CD4-positive, alpha-beta T cell treated with Interleukin-6 at 100 ng/mL for 8 hours (primary cell): ENCODE measurements at regions not wholly inside any gene's neighbourhood (a gene's known extent, or its start where the extent isn't known, plus 50 kb on each side); places are given as distances from the start of the nearest gene placed in this dataset.

Experiments
- DNase-seq: peaks from one replicate; pipeline ENCODE4 v3.0.0-alpha.2; 2020; ENCODE audit warnings: mixed read lengths, low spot score

- DNase-seq, result no peak
Observed at GRCh38 chr4:124530464-124531077, 182.0 kb downstream of the ANKRD50 start.

GRCh38 chr4:124534131-124534530, 178.4 kb downstream of the ANKRD50 start:
- DNase-seq, result no peak

GRCh38 chr4:124535003-124535402, 177.5 kb downstream of the ANKRD50 start:
- no peak for DNase-seq

DNA sequence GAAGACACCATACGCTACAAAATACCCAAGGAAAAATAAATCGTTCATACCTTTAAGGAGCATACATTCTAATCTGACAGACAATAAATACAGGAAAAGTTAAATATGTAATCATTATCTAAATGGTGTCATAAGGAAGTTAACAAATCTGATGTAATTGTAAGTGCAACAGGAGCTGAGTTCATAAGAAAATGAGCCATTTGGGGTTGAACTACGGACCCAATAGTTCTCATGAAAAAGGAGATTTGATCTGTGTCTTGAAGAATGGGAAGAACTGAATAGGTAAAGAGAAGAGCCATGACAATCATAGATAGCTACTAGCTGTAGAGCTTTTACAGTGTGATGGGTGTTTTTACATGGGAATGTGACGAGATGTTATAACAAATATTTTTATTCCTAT, 175.6 kb downstream of the ANKRD50 start:
- DNase-seq, result no peak

DNA sequence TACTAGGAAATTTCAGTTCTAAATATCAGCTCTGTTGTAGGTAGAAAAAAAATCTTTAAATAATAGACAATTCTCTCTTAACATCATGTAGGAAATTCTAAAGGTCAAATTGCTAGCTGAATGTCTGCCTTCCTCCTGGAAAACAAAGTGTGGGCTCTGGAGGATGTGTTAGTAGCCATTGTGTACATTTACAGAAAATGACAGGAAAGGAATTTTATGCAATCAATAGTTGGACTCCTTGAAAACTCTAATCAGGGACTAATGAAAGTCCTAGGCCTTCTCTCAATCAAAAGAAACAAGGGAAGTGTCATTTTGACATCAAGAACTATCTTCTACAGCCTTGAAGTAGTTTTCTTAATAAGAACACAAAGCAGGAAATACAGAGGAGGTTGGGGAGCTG, 174.6 kb downstream of the ANKRD50 start:
- DNase-seq, result no peak

GRCh38 chr4:124540014-124540413, 172.5 kb downstream of the ANKRD50 start:
- no peak for DNase-seq

- no peak for DNase-seq
Observed at GRCh38 chr4:124541652-124542420, 170.7 kb downstream of the ANKRD50 start.

DNA sequence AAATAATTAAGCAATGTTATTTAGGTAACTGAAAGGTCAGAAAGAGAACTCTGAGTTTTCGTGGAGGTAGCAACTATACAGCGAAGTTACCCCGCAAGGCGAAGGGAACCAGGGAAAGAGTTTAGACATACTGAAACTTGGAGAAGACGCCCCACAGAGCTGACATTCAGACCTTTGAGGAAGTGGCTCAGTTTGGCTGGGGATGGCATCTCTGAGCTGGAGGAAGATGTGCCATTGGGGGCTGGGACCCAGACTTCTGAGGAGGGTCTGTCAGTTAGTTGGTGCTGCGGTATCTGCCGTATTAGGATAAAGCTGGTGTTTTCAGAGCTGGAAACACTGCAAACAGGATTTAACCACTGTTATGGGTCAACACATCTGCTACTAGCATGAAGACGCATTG, 156.6 kb downstream of the ANKRD50 start:
- DNase-seq, result no peak

- DNase-seq, result no peak
Observed at GRCh38 chr4:124564121-124564520, 148.4 kb downstream of the ANKRD50 start.

- DNase-seq, result no peak
Observed at GRCh38 chr4:124565371-124565770, 147.2 kb downstream of the ANKRD50 start.

- no peak for DNase-seq
Observed at GRCh38 chr4:124566030-124566429, 146.5 kb downstream of the ANKRD50 start.

DNA sequence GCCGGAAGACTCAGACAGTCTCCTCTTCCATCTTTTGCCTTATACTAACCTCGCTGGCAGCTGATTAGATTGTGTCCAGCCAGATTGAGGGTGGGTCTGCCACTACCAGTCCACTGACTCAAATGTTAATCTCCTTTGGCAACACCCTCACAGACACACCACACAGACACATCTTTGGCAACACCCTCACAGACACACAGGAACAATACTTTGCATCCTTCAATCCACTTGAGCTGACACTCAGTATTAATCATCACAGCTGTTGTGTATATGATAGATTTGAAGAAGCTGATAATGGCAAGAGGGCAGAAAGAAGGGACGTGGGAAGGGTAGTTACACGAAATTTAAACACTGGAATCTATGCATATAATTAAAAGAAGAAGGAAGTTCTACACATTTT, 139.5 kb downstream of the ANKRD50 start:
- no peak for DNase-seq

DNA sequence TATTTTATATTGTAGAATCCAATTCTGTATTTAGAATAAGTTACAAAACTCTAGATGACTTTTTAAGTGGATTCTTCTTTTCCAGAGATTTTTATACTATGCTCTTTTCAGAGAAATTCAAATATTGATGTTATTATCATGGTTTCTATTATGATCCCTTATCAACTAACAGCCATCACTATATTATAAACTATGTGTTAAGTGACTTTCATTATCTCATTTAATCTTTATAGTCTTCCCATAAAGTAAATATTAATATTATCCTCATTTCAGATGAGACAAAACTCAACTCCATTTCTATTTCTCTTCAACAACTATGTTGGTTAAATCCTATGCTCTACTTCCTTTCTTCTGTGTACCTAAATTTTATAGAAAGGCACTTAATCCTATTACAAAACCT, 132.6 kb downstream of the ANKRD50 start:
- no peak for DNase-seq

GRCh38 chr4:124583797-124584196, 128.7 kb downstream of the ANKRD50 start:
- DNase-seq, result no peak

DNA sequence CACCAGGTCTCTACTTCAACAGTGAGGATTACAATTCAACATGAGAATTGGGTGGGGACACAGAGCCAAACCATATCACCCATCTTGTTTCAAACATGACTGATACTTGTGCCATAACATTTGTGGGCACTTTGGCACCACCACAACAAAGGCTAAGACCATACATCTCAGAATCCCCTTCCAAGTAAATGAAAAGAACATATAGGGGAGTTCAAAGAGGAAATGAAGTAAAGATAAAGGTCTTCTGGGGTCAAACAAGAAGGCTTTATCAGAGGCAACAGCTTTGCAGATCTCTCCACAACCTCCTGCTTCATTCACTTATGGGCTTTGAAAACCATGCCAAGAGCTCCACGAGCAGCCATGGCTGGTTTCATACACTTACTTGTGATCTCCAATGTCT, 122.7 kb downstream of the ANKRD50 start:
- no peak for DNase-seq

DNA sequence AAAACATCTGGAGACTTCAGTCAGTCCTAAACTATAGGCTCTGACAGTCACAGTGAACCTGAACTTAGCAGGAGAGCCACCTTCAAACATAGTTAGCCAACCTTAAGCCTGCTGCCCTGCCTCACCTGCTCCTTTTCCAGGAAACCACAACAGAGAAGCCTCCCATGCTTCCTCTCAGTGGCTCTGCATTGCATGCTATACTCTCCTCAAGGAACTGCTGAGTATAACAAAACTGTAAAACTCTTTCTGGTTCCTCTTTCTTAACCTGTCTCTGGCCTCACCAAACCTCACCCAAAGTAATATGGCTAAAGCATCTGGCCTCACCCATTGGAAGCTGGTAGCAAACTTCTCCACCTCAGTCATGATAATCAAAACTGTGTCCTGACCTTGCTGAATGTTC, 122.1 kb downstream of the ANKRD50 start:
- DNase-seq, result no peak

DNA sequence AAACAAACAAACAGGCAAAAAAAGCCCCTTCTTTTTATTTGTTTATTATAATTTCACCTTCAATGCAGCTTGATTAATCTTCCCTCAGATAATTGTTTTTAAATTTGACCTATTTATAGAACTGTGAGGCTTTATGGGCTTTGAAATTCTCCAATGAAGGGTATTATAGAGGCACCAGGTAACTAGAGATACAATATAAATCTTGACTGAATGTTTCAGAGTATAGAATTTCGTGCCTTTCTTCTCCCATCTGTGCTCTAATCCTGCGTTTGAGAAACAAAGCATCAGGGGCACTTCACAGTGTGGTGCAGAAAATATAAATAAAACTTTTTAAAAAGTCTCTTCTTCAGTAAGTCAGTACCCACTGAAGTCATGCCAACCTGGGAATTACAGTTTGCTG, 120.9 kb downstream of the ANKRD50 start:
- no peak for DNase-seq

DNA sequence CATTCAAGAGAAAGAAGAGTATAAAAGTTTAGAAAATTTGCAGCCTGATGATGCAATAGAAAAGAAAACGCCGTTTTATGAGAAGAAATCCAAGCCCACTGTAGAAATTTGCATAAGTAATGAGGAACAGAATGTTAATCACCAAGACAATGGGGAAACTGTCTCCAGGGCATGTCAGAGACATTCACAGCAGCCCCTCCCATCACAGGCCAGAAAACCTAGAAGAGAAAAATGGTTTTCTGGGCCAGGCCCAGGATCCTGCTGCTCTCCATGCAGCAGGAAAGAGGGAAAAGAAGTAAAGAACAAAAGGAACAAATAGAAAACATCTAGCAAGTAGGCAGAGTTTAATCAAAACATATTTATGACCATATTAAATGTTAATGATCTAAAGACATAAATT, 119.0 kb downstream of the ANKRD50 start:
- no peak for DNase-seq

GRCh38 chr4:124594945-124595344, 117.6 kb downstream of the ANKRD50 start:
- no peak for DNase-seq

DNA sequence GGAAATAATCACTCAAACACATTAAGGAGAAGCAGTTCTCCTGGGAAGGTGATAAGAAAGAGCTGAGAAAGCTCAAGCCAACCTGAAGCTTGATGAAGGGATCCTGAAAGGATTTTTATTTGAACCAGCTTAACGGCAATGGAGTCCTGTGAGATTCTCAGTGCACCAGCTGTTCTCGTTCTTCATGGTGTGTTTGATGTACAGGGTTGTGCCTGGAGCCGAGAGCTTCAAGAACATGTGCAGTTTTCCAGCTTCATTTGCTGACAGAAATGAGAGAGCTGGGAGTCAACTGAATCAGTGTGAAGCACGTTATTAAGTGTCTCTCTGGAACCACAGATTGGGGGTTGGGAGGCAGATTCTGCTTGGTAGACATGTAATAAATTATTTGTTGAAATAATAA, 115.7 kb downstream of the ANKRD50 start:
- DNase-seq, result no peak

GRCh38 chr4:124610211-124610610, 102.3 kb downstream of the ANKRD50 start:
- DNase-seq, result no peak
